IPS-NIHi7 (cell line): ENCODE measurements at regions not wholly inside any gene's neighbourhood (a gene's known extent, or its start where the extent isn't known, plus 50 kb on each side); places are given as distances from the start of the nearest gene placed in this dataset.

Experiments
- DNase-seq: peaks from one replicate; pipeline ENCODE4 v3.0.0; 2012; ENCODE audit warnings: mixed read lengths; ENCODE audit errors: extremely low spot score

DNA sequence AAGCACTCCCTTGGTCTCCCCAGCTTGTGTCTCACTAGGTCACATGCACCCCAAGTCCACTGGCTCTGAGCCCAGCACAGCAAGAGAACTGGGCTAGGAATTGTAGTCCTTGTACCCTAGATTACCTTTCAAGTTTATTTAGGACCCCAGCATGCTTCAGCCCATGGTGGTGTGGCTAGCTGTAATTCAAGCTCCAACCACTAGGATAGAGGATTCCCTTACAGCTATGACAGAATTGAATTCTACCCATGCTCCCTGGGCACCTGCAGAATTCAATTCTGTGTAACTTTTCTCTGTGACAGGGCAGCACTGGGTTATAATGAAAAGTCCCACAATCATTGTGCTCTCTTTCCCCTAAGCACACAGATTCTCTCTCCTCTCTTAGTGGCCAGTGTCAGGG is 253.8 kb upstream of the DMD start:
- peak; percentile 51 for DNase-seq

DNA sequence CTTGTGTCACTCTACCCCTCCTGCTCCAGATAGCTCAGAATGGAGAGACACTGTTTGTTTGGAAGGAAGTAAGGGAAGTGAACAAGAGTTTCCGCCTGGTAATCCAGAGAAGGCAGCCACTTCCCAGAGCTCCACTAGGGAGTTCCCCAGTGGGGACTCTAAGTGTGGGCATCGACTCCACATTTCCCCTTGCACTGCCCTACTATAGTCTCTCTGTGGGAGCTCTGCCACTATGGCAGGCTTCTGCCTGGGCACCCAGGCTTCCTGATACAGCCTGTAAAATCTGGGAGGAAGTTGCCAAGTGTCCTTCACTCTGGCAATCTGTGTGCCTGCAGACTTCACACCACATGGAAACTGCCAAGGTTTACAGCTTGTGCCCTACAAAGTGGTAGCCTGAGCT is 245.8 kb upstream of the DMD start:
- no peak for DNase-seq

DNA sequence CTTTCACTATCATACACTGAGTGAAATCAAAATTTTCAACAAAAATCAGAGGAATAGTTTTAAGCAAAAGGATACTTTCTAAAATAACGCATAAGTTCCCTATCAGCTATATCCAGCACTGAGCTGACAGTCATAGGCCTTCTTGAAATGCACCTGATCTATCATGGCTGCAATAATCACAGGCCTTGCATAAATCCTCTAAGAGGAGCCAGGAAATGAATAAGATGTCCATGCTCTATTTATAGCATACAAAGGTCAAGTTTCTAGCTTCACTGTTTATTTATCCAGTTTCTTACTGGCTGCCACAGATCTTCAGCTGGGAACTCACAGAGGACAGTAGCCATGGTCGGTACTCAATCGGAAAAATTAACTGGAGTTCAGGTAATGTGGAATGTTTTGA is 235.9 kb upstream of the DMD start:
- no peak for DNase-seq

DNA sequence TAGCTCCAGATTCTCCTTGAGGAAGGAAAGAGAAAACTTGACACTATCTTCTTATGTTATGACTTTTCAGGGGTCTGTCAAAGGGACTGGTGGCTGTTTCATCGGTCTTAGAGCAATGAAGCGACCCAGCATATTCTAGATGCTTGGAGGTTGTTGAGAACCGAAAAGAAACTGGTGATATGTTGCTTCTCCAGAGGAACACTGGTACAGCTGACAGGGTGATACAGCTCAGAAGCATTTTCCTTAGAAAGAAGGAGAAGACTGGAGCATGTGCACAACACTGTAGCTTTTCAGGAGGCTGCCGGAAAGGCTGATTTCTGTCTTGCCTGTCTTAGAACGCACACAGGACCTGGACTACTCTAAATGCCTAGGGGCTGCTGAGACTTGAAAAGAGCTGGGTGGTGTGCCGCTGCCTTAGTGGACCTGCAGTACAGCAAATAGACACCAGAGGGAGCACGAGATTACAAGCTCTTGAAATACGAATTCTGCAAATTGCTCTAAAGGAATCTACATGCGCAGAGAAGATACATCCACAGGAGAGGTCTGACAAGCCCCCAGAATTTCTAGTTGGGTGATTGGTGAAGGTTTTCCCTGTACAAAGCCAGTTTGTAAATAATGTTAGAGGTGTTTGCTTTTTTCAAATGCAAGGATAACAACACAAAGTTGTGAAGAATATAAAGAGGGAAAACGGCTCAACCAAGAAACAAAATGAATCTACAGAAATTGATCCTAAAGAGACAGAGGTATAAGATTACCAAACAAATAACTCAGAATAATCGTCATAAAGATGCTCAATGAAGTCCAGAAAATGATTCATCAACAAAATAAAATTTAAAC is 223.1 kb upstream of the DMD start:
- DNase-seq = peak; percentile 71

DNA sequence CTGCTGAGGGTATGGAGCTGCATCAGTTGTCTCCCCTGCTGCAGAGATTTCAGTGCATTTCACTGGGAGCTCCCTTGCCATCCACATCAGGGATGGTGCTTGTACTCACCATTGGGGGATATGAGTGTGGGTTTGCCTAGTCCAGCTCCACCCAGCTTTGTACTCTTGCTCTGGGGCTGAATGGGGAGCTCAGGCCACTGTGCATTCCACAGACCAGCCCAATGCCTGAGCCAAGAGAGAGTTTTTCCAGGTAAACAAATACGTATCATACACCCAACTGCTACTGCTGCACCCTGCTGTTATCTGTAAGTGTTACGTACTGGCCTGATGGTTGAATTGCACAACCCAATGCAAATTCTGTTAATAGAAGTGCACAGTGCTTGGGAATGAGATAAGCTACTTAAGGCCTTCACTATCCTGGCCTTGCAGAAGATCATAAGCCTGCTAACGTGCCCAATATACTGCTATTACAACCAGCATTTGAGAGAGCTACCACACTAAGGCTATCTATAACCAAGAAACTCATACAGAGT is 205.0 kb upstream of the DMD start:
- no peak for DNase-seq

DNA sequence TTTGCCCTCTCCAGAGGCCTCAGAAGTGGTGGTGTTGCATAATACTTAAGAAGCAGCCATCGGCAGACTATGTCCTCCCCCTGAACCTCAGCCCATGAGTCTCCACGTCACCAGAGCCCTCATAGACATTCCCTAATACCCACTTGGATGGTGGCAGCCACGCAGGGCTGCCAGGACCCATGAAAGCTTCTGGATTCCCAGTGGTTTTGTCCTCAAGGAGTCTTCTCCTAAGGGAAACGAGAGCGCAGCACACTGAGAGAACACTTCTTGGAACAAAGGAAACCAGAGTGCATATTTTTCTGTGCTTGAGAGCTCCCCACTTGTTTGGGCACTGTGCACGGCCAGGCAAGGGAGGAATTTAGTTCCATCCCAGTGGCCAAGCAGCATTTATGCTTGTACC is 204.1 kb upstream of the DMD start:
- DNase-seq = no peak

DNA sequence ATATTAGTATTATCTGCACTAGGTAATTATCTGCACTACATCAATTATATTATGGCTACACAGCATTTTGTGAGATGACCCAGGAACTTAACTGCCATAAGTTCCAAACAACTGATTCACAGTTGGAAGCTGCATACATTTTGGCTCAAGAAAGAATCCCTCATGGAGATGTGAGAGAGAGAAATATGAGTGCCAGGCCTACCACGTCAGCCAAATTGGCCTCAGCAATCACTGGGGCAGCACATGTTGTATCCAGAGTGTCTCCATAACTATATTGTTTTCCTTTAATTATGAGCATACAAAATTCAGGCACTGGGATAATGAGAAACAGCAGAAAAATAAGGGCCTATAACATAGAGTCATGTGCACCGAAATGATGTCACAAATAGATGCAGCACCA is 174.2 kb upstream of the DMD start:
- DNase-seq = no peak

DNA sequence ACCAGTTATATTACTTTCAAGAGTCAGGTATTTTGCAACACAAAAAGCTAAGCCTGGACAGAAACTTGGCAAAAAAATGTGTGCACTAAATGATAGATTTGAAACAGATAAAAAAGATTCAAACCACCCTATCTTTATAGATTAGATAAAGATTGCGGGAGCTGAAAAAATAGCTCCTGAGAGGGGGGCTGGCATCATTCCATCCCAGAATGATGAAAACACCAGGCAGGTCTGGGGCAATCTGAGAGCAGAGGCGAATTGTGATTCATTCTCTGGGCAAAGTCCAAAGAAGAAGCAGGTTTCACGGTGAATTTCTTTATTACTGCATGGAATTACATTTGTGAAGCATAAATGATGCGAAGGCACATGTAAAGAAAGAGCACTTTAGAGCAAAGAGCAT is 168.5 kb upstream of the DMD start:
- no peak for DNase-seq

DNA sequence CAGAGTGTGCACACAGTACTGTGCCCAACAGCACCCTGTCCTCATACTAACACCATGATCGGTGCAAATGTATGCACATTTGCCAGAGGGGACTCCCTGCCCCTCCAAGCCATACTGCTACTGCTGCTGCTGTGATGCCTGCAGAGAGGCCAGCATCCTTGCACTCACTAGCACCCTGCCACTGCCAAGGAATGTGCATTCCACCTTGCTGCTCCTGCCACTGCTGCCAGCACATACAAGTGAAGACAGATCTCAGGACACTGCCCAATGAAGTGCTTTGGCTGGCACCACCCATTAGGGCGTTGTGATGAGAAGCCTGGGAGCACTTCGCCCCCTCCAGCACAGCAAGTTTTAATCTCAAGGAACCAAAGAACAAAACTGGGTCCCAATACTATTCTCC is 146.3 kb upstream of the DMD start:
- no peak for DNase-seq

DNA sequence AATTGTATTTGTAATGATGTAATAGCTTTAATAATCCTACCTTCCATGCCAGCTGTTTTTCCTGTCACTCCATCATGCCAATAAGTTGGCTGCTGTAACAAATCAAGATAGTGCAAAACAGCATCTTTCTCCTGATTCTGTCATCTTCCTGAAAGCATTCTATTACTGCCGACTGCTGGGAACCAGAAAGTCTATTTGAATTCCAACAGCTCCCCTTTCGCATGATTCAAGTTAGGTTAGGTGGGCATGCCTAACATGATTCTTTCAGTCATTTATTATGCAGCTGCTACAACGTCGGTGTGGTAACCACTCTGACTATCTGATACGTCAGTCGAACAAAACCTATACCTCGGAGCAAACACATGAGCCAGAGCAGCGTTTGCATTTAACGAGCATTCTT is 127.9 kb upstream of the DMD start:
- DNase-seq = no peak

DNA sequence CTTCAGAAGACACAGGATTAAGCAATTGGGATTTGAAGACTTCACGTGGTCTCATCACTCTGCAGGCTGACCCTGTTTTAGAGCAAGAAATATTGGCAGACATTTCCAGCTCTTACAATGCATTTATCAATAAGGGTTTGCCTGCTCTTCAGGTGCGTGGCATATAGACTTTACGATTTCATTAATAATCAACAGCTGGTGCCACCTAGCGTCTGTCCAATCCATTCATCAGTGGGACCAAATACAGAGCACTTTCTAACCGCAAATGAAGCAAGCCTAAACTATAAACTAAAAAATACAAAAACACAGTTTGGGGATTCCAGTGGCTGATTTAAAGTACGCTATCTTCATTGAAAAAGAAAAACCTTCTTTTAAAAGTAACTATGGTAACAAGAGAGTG is 125.4 kb upstream of the DMD start:
- peak; percentile 20 for DNase-seq

DNA sequence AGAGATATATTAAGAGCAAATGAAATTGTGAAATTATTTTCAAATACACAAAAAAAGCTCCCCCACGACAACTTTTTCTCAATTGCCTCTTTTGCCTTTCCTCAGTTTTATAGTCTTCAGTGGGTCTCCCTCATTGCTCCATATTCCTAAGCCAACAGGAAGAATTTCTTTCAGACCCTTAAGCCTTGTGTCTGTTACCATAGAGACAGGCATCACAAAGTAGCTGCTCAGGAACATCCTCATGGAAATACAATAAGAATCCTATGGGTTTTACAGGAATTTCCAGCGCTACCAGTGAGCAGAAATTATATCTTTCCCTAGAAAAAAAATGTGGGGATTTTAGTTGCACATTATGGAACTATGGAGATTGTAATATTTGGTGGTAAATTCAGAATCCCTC is 121.9 kb upstream of the DMD start:
- no peak for DNase-seq

DNA sequence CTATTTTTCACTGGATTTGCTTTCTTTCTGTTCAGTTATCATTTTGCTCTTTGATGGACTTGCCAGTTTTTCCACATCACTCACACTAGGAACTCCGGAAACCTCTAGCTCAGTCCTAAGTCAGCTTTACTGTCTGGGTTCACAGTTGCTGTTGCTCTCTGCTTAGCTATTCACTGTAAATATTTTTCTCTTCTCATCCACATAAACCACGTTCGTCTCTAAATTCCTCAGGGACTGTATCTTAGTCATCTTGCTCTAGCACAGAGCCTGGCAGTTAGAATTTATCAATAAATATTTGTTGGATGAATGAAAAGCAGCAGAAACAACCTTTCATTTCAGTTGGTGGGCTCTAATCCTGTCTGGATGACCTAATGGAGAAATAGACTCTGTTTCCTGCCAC is 119.4 kb upstream of the DMD start:
- DNase-seq = no peak

DNA sequence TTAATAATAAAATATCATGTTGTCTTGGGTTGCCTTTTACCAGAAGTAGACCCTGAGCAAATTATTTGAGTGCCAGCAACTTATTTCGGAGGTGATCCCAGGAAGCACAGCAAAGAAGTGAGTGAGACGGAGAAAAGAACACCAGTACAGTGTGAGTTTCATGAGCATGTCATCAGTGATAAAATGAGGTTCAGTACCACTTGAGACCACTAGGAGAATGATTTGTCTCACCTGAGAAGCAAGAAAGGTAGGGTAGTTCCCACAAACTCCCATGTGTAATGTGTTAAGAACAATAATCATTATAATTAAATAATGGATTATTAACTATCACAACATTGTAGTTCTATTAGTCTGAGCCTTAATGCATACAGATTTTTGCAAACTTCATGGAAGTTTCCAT is 112.8 kb upstream of the DMD start:
- peak; percentile 41 for DNase-seq

DNA sequence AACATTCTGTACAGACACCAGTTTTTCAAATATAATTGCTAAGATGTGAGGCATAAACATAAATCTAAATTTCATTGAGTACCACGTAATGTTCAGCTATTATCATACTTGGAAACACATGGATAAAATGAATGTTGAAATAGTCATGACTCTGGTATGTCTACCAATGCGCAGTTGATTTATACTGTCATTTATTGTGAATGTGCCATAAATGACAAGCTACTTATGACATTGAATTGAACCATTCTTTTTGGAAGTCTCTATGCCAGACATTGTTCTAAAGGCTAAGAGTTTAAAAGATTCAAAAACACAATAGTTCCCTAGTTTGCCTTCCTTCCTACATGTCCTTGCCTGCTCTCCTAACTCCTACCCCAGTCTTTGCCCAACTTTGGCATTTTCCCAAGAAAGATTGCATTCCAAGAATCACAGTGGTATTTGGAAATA is 96.6 kb upstream of the DMD start:
- DNase-seq = no peak

DNA sequence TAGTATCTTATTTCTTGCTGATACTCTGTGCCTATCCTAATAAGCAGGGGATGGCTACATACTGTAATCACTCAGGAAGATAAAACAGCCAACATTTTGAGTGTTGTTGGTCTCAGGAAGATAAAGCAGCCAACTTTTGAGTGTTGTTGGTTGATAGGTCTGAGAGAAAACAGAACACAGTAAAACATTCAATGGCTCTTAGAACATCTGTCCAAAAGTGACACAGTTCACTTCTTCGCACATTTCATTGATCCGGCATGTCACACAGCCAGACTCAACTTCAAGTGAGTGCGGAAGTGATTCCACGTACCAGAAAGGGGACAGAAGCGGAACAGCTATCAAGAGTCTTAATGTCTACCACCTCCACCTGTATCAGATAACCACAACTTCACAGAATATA is 87.3 kb upstream of the DMD start:
- DNase-seq = no peak

DNA sequence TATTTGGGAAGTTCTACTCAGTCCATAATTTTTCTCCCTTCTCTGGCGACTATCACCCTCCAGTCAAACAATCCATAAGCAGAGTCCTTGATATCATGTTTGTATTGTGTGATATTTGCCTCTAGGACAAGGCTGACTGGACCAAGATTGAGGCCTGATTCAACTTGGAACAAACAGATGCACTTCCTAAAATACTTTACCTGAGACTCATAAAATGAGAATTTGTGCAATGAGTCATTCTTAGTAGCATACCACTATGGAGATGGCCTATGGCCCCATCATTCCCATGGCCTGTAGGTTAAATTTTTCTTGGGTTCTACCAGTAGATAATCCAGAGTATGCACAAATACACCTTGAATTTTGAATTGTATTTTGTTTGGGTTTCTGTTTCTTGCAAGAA is 74.2 kb upstream of the DMD start:
- no peak for DNase-seq

DNA sequence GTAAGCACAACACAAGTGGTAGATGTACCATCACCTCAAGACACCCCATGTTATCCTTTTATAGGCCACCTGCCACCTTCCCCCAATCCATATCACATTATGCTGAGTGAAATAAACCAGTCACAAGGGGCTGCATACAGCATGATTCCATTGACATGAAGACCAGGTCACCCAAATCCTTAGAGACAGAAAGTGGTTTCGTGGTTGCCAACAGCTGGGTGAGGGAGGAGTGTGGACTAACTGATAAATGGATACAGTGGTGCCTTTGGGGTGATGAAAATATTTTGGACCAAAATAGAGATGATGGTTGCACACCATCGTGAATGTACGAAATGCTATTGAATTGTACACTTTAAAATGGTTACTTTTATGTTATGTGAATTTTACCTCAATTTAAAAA is 65.7 kb upstream of the DMD start:
- no peak for DNase-seq

DNA sequence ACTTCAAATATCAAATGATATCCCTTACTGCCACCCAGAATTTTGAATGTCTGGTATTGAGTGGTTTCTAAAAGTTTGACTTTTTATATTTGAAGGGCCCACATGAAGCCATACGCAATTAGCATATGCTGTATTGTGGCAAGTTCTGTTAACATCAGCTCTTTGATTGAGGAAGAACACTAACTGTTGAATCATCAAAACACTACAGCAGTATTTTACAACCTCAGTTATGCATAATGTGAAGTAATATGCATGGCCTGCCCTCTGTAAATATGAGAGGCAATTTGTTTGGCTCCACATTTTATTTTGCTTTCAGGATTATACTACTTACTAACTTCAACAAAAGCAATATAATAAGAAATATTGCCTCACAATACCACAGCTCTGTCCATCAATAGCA is 62.2 kb upstream of the DMD start:
- no peak for DNase-seq

DNA sequence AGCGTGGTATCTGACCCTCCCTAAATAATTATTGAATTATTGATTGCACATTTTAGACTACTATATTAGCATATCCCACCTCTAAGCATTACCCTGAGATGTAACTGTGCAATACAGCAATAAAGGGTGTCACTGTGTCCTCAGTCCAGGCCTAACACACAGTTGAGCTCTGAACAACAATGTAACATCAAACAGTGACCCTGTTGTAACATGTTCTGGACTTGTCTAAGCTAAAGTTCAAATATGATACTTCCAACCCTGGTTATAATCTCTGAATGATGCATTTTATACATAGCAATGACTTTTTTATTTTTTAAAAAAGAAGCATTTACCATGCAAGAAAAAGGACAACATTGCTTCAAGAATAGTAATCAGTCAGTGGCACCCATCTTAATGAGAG is 61.6 kb upstream of the DMD start:
- DNase-seq = no peak
